T-helper 1 cell treated with Interleukin-12 subunit alpha and Interleukin-12 subunit beta and Interleukin-4 antibody, amounts not matched to agents 30 ng/mL and 1 ng/mL, for 36 hours (primary cell): ENCODE measurements at regions not wholly inside any gene's neighbourhood (a gene's known extent, or its start where the extent isn't known, plus 50 kb on each side); places are given as distances from the start of the nearest gene placed in this dataset.

Source experiments
- intact Hi-C: fragments of 100-400 bp; cut with micrococcal nuclease; formaldehyde crosslinking; loops from one replicate; pipeline ENCODE4 v1.15.1; 2024

- intact Hi-C loops: no loop called here
Observed at GRCh38 chr7:24341691-24342413, 57.9 kb downstream of the NPY start.

- intact Hi-C loops: no loop called here
Observed at GRCh38 chr7:24343614-24344013, 59.6 kb downstream of the NPY start.

- intact Hi-C loops: no loop called here
Observed at GRCh38 chr7:24346129-24346528, 62.1 kb downstream of the NPY start.

GRCh38 chr7:24346716-24347115 lies 62.7 kb downstream of the NPY start:
- intact Hi-C loops: no loop called here

- intact Hi-C loops: no loop called here
Observed at GRCh38 chr7:24349339-24349738, 65.3 kb downstream of the NPY start.

GRCh38 chr7:24354456-24354855 lies 70.5 kb downstream of the NPY start:
- intact Hi-C loops: no loop called here

GRCh38 chr7:24356718-24357386 lies 72.9 kb downstream of the NPY start:
- intact Hi-C loops: no loop called here

- intact Hi-C loops: no loop called here
Observed at GRCh38 chr7:24361001-24361400, 77.0 kb downstream of the NPY start.

GRCh38 chr7:24365606-24366005 lies 81.6 kb downstream of the NPY start:
- intact Hi-C loops: no loop called here

- intact Hi-C loops: no loop called here
Observed at GRCh38 chr7:24366876-24367275, 82.9 kb downstream of the NPY start.

GRCh38 chr7:24368161-24368560 lies 84.2 kb downstream of the NPY start:
- intact Hi-C loops: no loop called here

GRCh38 chr7:24370541-24370940 lies 86.6 kb downstream of the NPY start:
- intact Hi-C loops: no loop called here

GRCh38 chr7:24372961-24373955 lies 89.3 kb downstream of the NPY start:
- intact Hi-C loops: no loop called here

GRCh38 chr7:24378871-24379616 lies 95.1 kb downstream of the NPY start:
- intact Hi-C loops: no loop called here

- intact Hi-C loops: loop anchor here (1.0 to 5.0 kb wide), 5 partner anchors 92 to 835 kb away; no protein-coding TSS in a partner anchor
Observed at GRCh38 chr7:24381894-24382505, 98.0 kb downstream of the NPY start.

- intact Hi-C loops: loop anchor here (5.0 kb wide), 2 partner anchors 284 to 811 kb away; no protein-coding TSS in a partner anchor
Observed at GRCh38 chr7:24383055-24383454, 99.1 kb downstream of the NPY start.

GRCh38 chr7:24384362-24385030 lies 100.5 kb downstream of the NPY start:
- intact Hi-C loops: loop anchor here (5.0 kb wide), 2 partner anchors 283 to 812 kb away; no protein-coding TSS in a partner anchor

- intact Hi-C loops: no loop called here
Observed at GRCh38 chr7:24388212-24388611, 104.2 kb downstream of the NPY start.

- intact Hi-C loops: no loop called here
Observed at GRCh38 chr7:24390376-24391157, 106.6 kb downstream of the NPY start.
